HEK293 (cell line): ENCODE measurements at regions not wholly inside any gene's neighbourhood (a gene's known extent, or its start where the extent isn't known, plus 50 kb on each side); places are given as distances from the start of the nearest gene placed in this dataset.

Experiments used
- ATF2 ChIP-seq: fragments of 450-650 bp; formaldehyde crosslinking; IDR thresholded peaks from 2 replicates; pipeline ENCODE4 v1.5.1; 2016; ENCODE audit warnings: missing biosample characterization, missing genetic modification characterization, low read depth
- BCL6B ChIP-seq: fragments of 450-650 bp; formaldehyde crosslinking; IDR thresholded peaks from 2 replicates; pipeline ENCODE4 v1.5.1; 2017; ENCODE audit warnings: missing biosample characterization, missing genetic modification characterization
- HIC1 ChIP-seq: fragments of 450-650 bp; formaldehyde crosslinking; IDR thresholded peaks from 2 replicates; pipeline ENCODE4 v1.5.1; 2016; ENCODE audit warnings: missing biosample characterization, missing genetic modification characterization
- HOXC10 ChIP-seq: sonication (generic); formaldehyde crosslinking; IDR thresholded peaks from 2 replicates; pipeline ENCODE4 v1.8.1; 2023; ENCODE audit warnings: mild to moderate bottlenecking, missing genetic modification reagents
- MYNN ChIP-seq: fragments of 450-650 bp; formaldehyde crosslinking; IDR thresholded peaks from 2 replicates; pipeline ENCODE4 v1.5.1; 2016; ENCODE audit warnings: missing biosample characterization, missing genetic modification characterization, borderline replicate concordance
- PRDM1 ChIP-seq: fragments of 450-650 bp; formaldehyde crosslinking; IDR thresholded peaks from 2 replicates; pipeline ENCODE4; 2016; ENCODE audit warnings: missing biosample characterization, missing genetic modification characterization
- SALL2 ChIP-seq: fragments of 450-650 bp; formaldehyde crosslinking; IDR thresholded peaks from 2 replicates; pipeline ENCODE4 v1.5.0; 2017; ENCODE audit warnings: missing biosample characterization, mild to moderate bottlenecking, missing genetic modification characterization, borderline replicate concordance
- ZBTB1 ChIP-seq: fragments of 450-650 bp; formaldehyde crosslinking; IDR thresholded peaks from 2 replicates; pipeline ENCODE4 v1.5.1; 2016; ENCODE audit warnings: missing biosample characterization, missing genetic modification characterization
- ZBTB49 ChIP-seq: fragments of 450-650 bp; formaldehyde crosslinking; IDR thresholded peaks from 2 replicates; pipeline ENCODE4 v1.5.1; 2016; ENCODE audit warnings: missing biosample characterization, missing genetic modification characterization, low read depth
- ZNF138 ChIP-seq: fragments of 450-650 bp; formaldehyde crosslinking; IDR thresholded peaks from 2 replicates; pipeline ENCODE4 v1.5.1; 2016; ENCODE audit warnings: missing biosample characterization, missing genetic modification characterization, borderline replicate concordance
- ZNF146 ChIP-seq: fragments of 450-650 bp; formaldehyde crosslinking; IDR thresholded peaks from 2 replicates; pipeline ENCODE4 v1.5.1; 2016; ENCODE audit warnings: missing biosample characterization, missing genetic modification characterization
- ZNF184 ChIP-seq: fragments of 450-650 bp; IDR thresholded peaks from 2 replicates; pipeline ENCODE4 v1.5.1; 2018; ENCODE audit warnings: missing biosample characterization, mild to moderate bottlenecking, missing genetic modification characterization
- ZNF266 ChIP-seq: fragments of 450-650 bp; formaldehyde crosslinking; IDR thresholded peaks from 2 replicates; pipeline ENCODE4 v1.5.1; 2016; ENCODE audit warnings: missing biosample characterization, missing genetic modification characterization, low read depth
- ZNF302 ChIP-seq: fragments of 450-650 bp; formaldehyde crosslinking; IDR thresholded peaks from 2 replicates; pipeline ENCODE4 v1.5.1; 2016; ENCODE audit warnings: missing biosample characterization, missing genetic modification characterization, low read depth
- ZNF354C ChIP-seq: fragments of 450-650 bp; formaldehyde crosslinking; IDR thresholded peaks from 2 replicates; pipeline ENCODE4 v1.5.1; 2016; ENCODE audit warnings: missing biosample characterization, missing genetic modification characterization, low read depth, borderline replicate concordance
- ZNF362 ChIP-seq: fragments of 450-650 bp; formaldehyde crosslinking; IDR thresholded peaks from 2 replicates; pipeline ENCODE4 v1.5.1; 2016; ENCODE audit warnings: missing biosample characterization, missing genetic modification characterization
- ZNF366 ChIP-seq: fragments of 450-650 bp; formaldehyde crosslinking; conservative IDR thresholded peaks from 2 replicates; pipeline ENCODE4 v1.5.1; 2016; ENCODE audit warnings: missing biosample characterization, missing genetic modification characterization
- ZNF433 ChIP-seq: fragments of 450-650 bp; formaldehyde crosslinking; IDR thresholded peaks from 2 replicates; pipeline ENCODE4 v1.5.1; 2016; ENCODE audit warnings: missing biosample characterization, missing genetic modification characterization, low read depth
- ZNF449 ChIP-seq: fragments of 450-650 bp; formaldehyde crosslinking; IDR thresholded peaks from 2 replicates; pipeline ENCODE4 v1.5.1; 2017; ENCODE audit warnings: missing biosample characterization, mild to moderate bottlenecking, missing genetic modification characterization, moderate library complexity
- ZNF488 ChIP-seq: fragments of 450-650 bp; formaldehyde crosslinking; IDR thresholded peaks from 2 replicates; pipeline ENCODE4 v1.5.1; 2016; ENCODE audit warnings: missing biosample characterization, missing genetic modification characterization
- ZNF558 ChIP-seq: fragments of 450-650 bp; formaldehyde crosslinking; IDR thresholded peaks from 2 replicates; pipeline ENCODE4 v1.5.1; 2016; ENCODE audit warnings: missing biosample characterization, missing genetic modification characterization
- ZNF600 ChIP-seq: fragments of 450-650 bp; formaldehyde crosslinking; IDR thresholded peaks from 2 replicates; pipeline ENCODE4 v1.5.1; 2016; ENCODE audit warnings: missing biosample characterization, missing genetic modification characterization
- ZNF664 ChIP-seq: fragments of 450-650 bp; formaldehyde crosslinking; IDR thresholded peaks from 2 replicates; pipeline ENCODE4 v1.5.1; 2016; ENCODE audit warnings: missing biosample characterization, missing genetic modification characterization
- ZNF76 ChIP-seq: fragments of 450-650 bp; formaldehyde crosslinking; IDR thresholded peaks from 2 replicates; pipeline ENCODE4; 2016; ENCODE audit warnings: low read depth, missing biosample characterization, missing genetic modification characterization, borderline replicate concordance
- ZNF792 ChIP-seq: fragments of 450-650 bp; formaldehyde crosslinking; IDR thresholded peaks from 2 replicates; pipeline ENCODE4 v1.5.1; 2016; ENCODE audit warnings: missing biosample characterization, missing genetic modification characterization
- ZNF843 ChIP-seq: fragments of 450-650 bp; formaldehyde crosslinking; IDR thresholded peaks from 2 replicates; pipeline ENCODE4 v1.5.1; 2016; ENCODE audit warnings: missing biosample characterization, missing genetic modification characterization
- ZSCAN23 ChIP-seq: fragments of 450-650 bp; formaldehyde crosslinking; IDR thresholded peaks from 2 replicates; pipeline ENCODE4 v1.5.1; 2016; ENCODE audit warnings: missing biosample characterization, missing genetic modification characterization

- TF ChIP-seq HIC1 (tag by site-specific recombination) (peak; percentile 99), ZNF266 (tag by site-specific recombination) (no peak), ZBTB1 (tag by site-specific recombination) (peak; percentile 53; the same call in 1 of the 2 replicates), ZNF362 (peak; percentile 93), ZNF433 (tag by site-specific recombination) (no peak), ZNF366 (peak; percentile 61), ZBTB49 (tag by site-specific recombination) (no peak), ZNF792 (no peak; the same call in 1 of the 2 replicates), ZNF76 (tag by site-specific recombination) (peak; percentile 85), BCL6B (tag by site-specific recombination) (no peak), ZNF184 (tag by site-specific recombination) (peak; percentile 95), ZNF843 (tag by site-specific recombination) (peak; percentile 91), ATF2 (peak; percentile 79), ZNF354C (tag by site-specific recombination) (no peak), ZNF138 (tag by site-specific recombination) (no peak), ZSCAN23 (tag by site-specific recombination) (0 out of 2 replicates have a peak, but pooled peaks have one; percentile 78), ZNF664 (no peak), ZNF146 (tag by site-specific recombination) (0 out of 2 replicates have a peak, but pooled peaks have one; percentile 42), ZNF558 (tag by site-specific recombination) (peak; percentile 89), MYNN (peak; percentile 67; the same call in 1 of the 2 replicates), HOXC10 (CRISPR knock-in tag) (no peak), ZNF600 (tag by site-specific recombination) (peak; percentile 100), ZNF449 (tag by site-specific recombination) (peak; percentile 71; the same call in 1 of the 2 replicates), PRDM1 (tag by site-specific recombination) (peak; percentile 91), ZNF302 (tag by site-specific recombination) (no peak), SALL2 (tag by site-specific recombination) (no peak), ZNF488 (tag by site-specific recombination) (no peak)
Measured at GRCh38 chr15:66883284-66883911, 181.4 kb downstream of the SMAD6 start (continued).
